ENCODE measurements at regions not wholly inside any gene's neighbourhood (a gene's known extent, or its start where the extent isn't known, plus 50 kb on each side); places are given as distances from the start of the nearest gene placed in this dataset.
"Not testable (repeated sequence)": the region's sequence is repeated elsewhere in the genome, so short reads cannot be mapped to it uniquely, and the experiment has no call there.

DNA sequence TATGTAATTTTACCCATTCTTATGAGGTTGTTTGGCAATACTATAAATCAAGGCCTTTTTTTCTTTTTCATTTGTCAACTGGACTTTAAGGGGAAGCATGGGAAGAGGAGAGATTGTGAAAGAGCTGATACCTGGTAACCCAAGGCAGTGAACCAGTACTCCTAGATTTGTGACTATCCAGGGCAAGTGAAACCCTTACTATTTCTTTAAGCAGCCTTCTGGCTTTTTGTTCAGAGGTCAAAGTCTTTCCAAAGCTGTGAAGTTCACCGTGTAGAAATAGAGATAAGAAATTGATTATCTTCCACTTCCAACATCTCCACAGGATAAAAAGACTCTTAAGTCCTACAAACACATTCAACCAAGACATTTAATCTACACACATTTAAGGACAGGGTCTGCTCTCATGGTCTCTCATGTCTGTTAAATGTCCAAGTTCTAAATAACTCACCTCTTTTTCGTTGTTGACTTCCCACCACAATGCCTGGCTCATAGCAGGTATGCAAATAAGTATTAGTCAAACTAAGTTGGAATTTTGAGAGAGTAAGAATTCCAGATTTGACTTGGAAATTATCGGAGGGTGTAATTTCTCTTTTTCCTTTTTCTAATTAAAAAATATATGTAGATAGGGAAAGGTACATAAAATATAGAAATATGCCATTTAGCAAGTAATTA is 485.8 kb downstream of the STK39 start:
- Mint-ChIP-seq H3K4me1 (no peaks in the 10 kb centered on the region), H3K4me3 (no peak overlapping the region), H3K27me3 (no peaks in the 10 kb centered on the region), H3K36me3 (no peaks in the 10 kb centered on the region), H3K9me3 (no peaks in the 10 kb centered on the region), H3K27ac (no peak overlapping the region)
- no peak for DNase-seq
- CTCF ChIA-PET = no interaction called here

GRCh38 chr2:167759531-167759930 is 487.9 kb downstream of the STK39 start:
- no peak for DNase-seq
- Mint-ChIP-seq H3K36me3 (no peaks in the 10 kb centered on the region), H3K9me3 (no peaks in the 10 kb centered on the region), H3K27me3 (no peaks in the 10 kb centered on the region), H3K27ac (no peak overlapping the region), H3K4me3 (no peak overlapping the region), H3K4me1 (no peaks in the 10 kb centered on the region)
- CTCF ChIA-PET = no interaction called here

DNA sequence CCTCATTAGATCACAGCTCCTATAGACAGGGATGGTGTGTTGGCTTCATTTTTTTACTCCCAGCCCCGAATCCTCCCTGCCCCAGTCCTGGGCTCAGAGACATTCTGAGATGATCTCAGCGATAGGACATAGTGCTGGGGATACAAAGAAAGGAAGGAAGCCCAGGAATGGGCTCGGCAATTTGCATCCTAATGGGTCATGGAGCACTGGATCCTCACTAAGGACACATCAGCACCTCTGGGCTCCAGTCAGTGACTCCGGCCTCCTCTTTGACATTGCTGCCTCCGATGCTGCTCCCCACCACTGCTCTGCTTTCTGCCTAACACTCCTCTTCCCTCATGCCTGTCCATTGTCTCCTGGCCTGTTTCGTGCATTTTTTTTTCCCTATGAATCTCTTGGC is 489.1 kb downstream of the STK39 start:
- H3K36me3 Mint-ChIP-seq = no peaks in the 10 kb centered on the region

DNA sequence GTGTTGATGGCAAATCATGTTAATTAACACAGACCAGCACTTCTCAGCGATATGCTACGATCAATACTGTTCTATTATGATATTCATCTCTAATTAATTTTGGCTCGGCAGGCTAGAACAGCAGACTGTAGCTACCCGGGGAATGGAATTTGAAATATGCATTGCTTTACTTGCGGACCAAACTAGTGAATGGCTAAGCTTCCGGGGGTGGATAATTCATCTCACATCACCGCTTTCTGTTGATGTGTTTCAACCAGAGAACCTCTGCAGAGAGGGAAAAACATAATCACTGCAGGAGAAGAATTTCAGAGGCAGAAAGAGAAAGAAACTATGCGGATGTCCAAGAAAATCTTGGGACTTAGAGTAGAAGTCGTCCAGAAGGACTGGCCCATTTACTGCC is 490.9 kb downstream of the STK39 start:
- no peaks in the 10 kb centered on the region for H3K36me3 Mint-ChIP-seq
- no peak for DNase-seq
- H3K4me1 Mint-ChIP-seq = no peaks in the 10 kb centered on the region
- no peak overlapping the region for H3K4me3 Mint-ChIP-seq
- no peaks in the 10 kb centered on the region for H3K27me3 Mint-ChIP-seq
- no peak overlapping the region for H3K27ac Mint-ChIP-seq
- CTCF ChIA-PET = no interaction called here
- no peaks in the 10 kb centered on the region for H3K9me3 Mint-ChIP-seq

More for the DNA sequence above, 489.1 kb downstream of the STK39 start:
- no peak overlapping the region for H3K4me3 Mint-ChIP-seq
- DNase-seq = no peak
- no peaks in the 10 kb centered on the region for H3K4me1 Mint-ChIP-seq
- CTCF ChIA-PET = no interaction called here
- no peak overlapping the region for H3K27ac Mint-ChIP-seq
- no peaks in the 10 kb centered on the region for H3K9me3 Mint-ChIP-seq
- H3K27me3 Mint-ChIP-seq = no peaks in the 10 kb centered on the region

- Mint-ChIP-seq H3K36me3 (no peaks in the 10 kb centered on the region), H3K27me3 (no peaks in the 10 kb centered on the region), H3K4me1 (no peaks in the 10 kb centered on the region), H3K27ac (no peak overlapping the region), H3K9me3 (no peaks in the 10 kb centered on the region), H3K4me3 (no peak overlapping the region)
- CTCF ChIA-PET = no interaction called here
- no peak for DNase-seq
Observed at GRCh38 chr2:167753142-167753541, 494.3 kb downstream of the STK39 start.

- Mint-ChIP-seq H3K27ac (no peak overlapping the region), H3K4me3 (no peak overlapping the region), H3K4me1 (no peaks in the 10 kb centered on the region), H3K9me3 (no peaks in the 10 kb centered on the region), H3K27me3 (no peaks in the 10 kb centered on the region), H3K36me3 (no peaks in the 10 kb centered on the region)
- CTCF ChIA-PET = no interaction called here
- no peak for DNase-seq
Observed at GRCh38 chr2:167752734-167753133, 494.7 kb downstream of the STK39 start.

- DNase-seq = no peak
- no peaks in the 10 kb centered on the region for H3K9me3 Mint-ChIP-seq
- H3K36me3 Mint-ChIP-seq = no peaks in the 10 kb centered on the region
- H3K4me1 Mint-ChIP-seq = no peaks in the 10 kb centered on the region
- CTCF ChIA-PET = no interaction called here
- H3K27me3 Mint-ChIP-seq = no peaks in the 10 kb centered on the region
- no peak overlapping the region for H3K4me3 Mint-ChIP-seq
- H3K27ac Mint-ChIP-seq = no peak overlapping the region
Observed at GRCh38 chr2:167750675-167751074, 496.7 kb downstream of the STK39 start.

- CTCF ChIA-PET = no interaction called here
- Mint-ChIP-seq H3K9me3 (no peaks in the 10 kb centered on the region), H3K27me3 (no peaks in the 10 kb centered on the region), H3K27ac (no peak overlapping the region), H3K4me3 (no peak overlapping the region), H3K4me1 (no peaks in the 10 kb centered on the region), H3K36me3 (no peaks in the 10 kb centered on the region)
- DNase-seq = no peak
Observed at GRCh38 chr2:167749660-167750059, 497.7 kb downstream of the STK39 start.

DNA sequence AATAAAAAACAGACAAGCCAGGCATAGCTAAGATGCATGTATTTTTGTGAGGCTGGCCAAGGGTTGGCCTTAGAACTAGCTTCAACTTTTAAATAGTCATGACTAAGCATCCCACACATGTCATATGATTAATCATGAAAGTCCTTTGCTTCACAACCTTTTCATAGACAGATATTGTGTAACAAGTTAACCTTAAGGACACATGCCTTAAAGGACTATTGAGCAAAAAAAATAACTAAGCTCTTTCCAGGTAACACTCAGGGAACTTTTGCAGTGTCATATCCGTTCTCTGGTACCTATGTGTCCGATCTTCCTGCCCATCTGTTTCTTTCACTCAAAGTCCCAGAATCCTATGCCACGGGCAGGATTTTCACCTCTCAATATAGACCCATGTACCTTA is 498.4 kb downstream of the STK39 start:
- CTCF ChIA-PET = no interaction called here
- no peaks in the 10 kb centered on the region for H3K27me3 Mint-ChIP-seq
- H3K36me3 Mint-ChIP-seq = no peaks in the 10 kb centered on the region
- no peak for DNase-seq
- H3K27ac Mint-ChIP-seq = no peak overlapping the region
- H3K9me3 Mint-ChIP-seq = no peaks in the 10 kb centered on the region
- H3K4me3 Mint-ChIP-seq = no peak overlapping the region
- no peaks in the 10 kb centered on the region for H3K4me1 Mint-ChIP-seq

DNA sequence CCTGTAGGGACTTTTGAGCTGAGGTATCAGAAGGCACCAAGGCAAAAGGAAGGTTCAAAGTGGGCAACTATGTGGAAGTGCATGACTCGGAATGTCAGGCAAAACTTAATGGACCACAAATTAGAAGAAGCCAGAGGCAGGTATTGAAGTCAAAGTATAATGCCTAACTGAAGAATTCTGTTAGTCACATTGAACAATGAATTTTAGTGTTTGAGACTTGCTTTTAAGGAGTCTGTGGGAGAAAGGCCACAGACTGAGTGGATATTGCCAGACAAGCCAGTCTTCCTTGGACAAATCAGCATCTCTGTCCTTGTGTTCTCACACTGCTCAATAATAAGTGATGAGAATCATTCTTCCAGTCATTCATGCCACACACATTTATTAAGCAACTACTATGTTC is 498.9 kb downstream of the STK39 start:
- no peak overlapping the region for H3K27ac Mint-ChIP-seq
- H3K9me3 Mint-ChIP-seq = no peaks in the 10 kb centered on the region
- no peaks in the 10 kb centered on the region for H3K27me3 Mint-ChIP-seq
- H3K4me3 Mint-ChIP-seq = no peak overlapping the region
- no peaks in the 10 kb centered on the region for H3K4me1 Mint-ChIP-seq
- H3K36me3 Mint-ChIP-seq = no peaks in the 10 kb centered on the region
- CTCF ChIA-PET = no interaction called here
- no peak for DNase-seq

DNA sequence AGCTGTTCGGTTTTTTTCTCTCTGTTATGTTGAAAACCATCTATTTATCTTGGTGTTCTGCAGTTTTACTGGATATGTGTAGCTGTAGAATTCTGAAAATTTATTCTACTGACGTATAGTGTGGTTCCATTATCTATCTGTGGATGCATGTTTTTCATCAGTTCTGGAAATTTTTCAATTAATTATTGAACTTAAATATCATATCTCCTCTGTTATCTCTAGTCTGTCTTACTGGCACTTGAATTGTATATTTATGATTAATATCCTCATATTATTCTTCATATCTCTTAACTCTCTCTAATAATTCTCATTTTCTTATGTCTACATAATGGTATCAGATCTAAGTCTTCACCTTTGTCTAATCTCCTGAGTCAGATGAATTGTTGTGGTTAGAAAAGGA is 501.7 kb downstream of the STK39 start:
- no peak overlapping the region for H3K27ac Mint-ChIP-seq
- CTCF ChIA-PET = no interaction called here
- H3K36me3 Mint-ChIP-seq = no peaks in the 10 kb centered on the region
- no peak for DNase-seq
- no peak overlapping the region for H3K4me3 Mint-ChIP-seq
- H3K4me1 Mint-ChIP-seq = no peaks in the 10 kb centered on the region
- H3K27me3 Mint-ChIP-seq = no peaks in the 10 kb centered on the region
- no peaks in the 10 kb centered on the region for H3K9me3 Mint-ChIP-seq

GRCh38 chr2:167739921-167740320 is 507.5 kb downstream of the STK39 start:
- H3K27me3 Mint-ChIP-seq, H3K4me3 Mint-ChIP-seq, DNase-seq, H3K9me3 Mint-ChIP-seq, H3K4me1 Mint-ChIP-seq, H3K36me3 Mint-ChIP-seq, H3K27ac Mint-ChIP-seq, CTCF ChIA-PET: not testable (repeated sequence)

- Mint-ChIP-seq H3K9me3 (no peaks in the 10 kb centered on the region), H3K36me3 (no peaks in the 10 kb centered on the region), H3K27me3 (no peaks in the 10 kb centered on the region), H3K27ac (no peak overlapping the region), H3K4me1 (no peaks in the 10 kb centered on the region), H3K4me3 (no peak overlapping the region)
- CTCF ChIA-PET = no interaction called here
- DNase-seq = no peak
Observed at GRCh38 chr2:167733747-167734146, 513.6 kb downstream of the STK39 start.

DNA sequence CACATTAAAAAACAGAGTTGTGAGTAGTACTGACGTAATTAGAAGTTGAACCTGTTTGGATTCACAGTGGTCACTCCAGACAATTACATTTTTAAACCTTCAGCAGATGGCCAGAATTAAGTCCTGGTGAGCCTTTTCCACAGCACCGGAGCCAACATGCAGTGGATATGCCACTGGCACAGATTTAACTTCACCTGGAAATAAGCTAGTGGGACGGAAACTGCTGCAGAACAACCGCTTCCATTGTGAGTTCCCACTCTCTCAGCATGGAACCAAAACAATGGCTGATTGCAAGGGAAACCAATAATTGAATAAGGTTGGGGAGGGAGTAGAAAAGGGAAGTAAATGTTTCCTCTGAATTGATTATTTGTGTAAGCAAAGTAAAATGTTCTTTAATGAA is 515.1 kb downstream of the STK39 start:
- Mint-ChIP-seq H3K4me3 (no peak overlapping the region), H3K4me1 (no peaks in the 10 kb centered on the region), H3K36me3 (no peaks in the 10 kb centered on the region), H3K27ac (no peak overlapping the region), H3K27me3 (no peaks in the 10 kb centered on the region), H3K9me3 (no peaks in the 10 kb centered on the region)
- DNase-seq = no peak
- CTCF ChIA-PET = no interaction called here

GRCh38 chr2:167729911-167730310 is 517.5 kb downstream of the STK39 start:
- no peaks in the 10 kb centered on the region for H3K36me3 Mint-ChIP-seq
- no peaks in the 10 kb centered on the region for H3K4me1 Mint-ChIP-seq
- no peaks in the 10 kb centered on the region for H3K9me3 Mint-ChIP-seq
- CTCF ChIA-PET = no interaction called here
- no peak overlapping the region for H3K4me3 Mint-ChIP-seq
- H3K27me3 Mint-ChIP-seq = no peaks in the 10 kb centered on the region
- H3K27ac Mint-ChIP-seq = no peak overlapping the region
- no peak for DNase-seq

- DNase-seq = no peak
Observed at GRCh38 chr2:167726788-167727187, 520.6 kb downstream of the STK39 start.

More at GRCh38 chr2:167726788-167727187, 520.6 kb downstream of the STK39 start:
- Mint-ChIP-seq H3K36me3 (no peaks in the 10 kb centered on the region), H3K4me3 (no peak overlapping the region), H3K27ac (no peak overlapping the region), H3K27me3 (no peaks in the 10 kb centered on the region), H3K9me3 (no peaks in the 10 kb centered on the region), H3K4me1 (no peaks in the 10 kb centered on the region)
- CTCF ChIA-PET = no interaction called here
